ENCODE measurements at regions not wholly inside any gene's neighbourhood (a gene's known extent, or its start where the extent isn't known, plus 50 kb on each side); places are given as distances from the start of the nearest gene placed in this dataset.

- Mint-ChIP-seq H3K9me3 (ENCODE audit: low read depth) (no peaks in the 10 kb centered on the region), H3K4me3 (no peak overlapping the region), H3K27ac (no peak overlapping the region), H3K27me3 (no peaks in the 10 kb centered on the region), H3K36me3 (no peaks in the 10 kb centered on the region), H3K4me1 (no peaks in the 10 kb centered on the region)
- ATAC-seq (no peak), DNase-seq (no peak)
- CTCF ChIA-PET: no interaction called here
These were observed 171.6 kb upstream of the MKI67 start for GRCh38 chr10:128297709-128298378.

DNA sequence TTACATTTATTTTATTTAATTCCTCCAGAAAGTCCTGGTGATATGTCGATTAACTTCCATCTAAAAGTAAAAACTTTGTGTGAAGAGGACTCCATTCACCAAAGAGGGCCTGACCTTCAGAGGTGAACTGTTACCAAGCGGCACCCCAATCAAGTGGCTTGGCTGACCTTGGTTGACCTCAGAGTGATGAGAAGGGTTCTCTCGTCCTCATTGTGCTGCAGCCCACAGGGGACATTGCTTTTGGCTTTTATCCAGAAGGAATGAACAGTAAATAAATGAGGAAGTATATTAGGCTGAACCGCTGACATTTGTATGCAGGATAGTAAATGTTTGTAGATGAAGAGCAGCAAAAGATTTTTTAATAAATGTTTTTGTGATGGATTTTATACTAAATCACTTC lies 172.4 kb upstream of the MKI67 start:
- ATAC-seq (no peak), DNase-seq (no peak)
- H3K36me3 Mint-ChIP-seq: no peaks in the 10 kb centered on the region
- no peak overlapping the region for H3K27ac Mint-ChIP-seq
- H3K4me3 Mint-ChIP-seq: no peak overlapping the region
- CTCF ChIA-PET: no interaction called here
- H3K4me1 Mint-ChIP-seq: no peaks in the 10 kb centered on the region
- H3K27me3 Mint-ChIP-seq: no peaks in the 10 kb centered on the region
- no peaks in the 10 kb centered on the region for H3K9me3 Mint-ChIP-seq (ENCODE audit: low read depth)

- CTCF ChIA-PET: no interaction called here
- Mint-ChIP-seq H3K4me3 (no peak overlapping the region), H3K27ac (no peak overlapping the region), H3K36me3 (no peaks in the 10 kb centered on the region), H3K9me3 (ENCODE audit: low read depth) (no peaks in the 10 kb centered on the region), H3K27me3 (no peaks in the 10 kb centered on the region), H3K4me1 (no peaks in the 10 kb centered on the region)
- DNase-seq (no peak), ATAC-seq (no peak)
These were observed 174.1 kb upstream of the MKI67 start for GRCh38 chr10:128300290-128300824.

GRCh38 chr10:128301051-128301450 lies 174.8 kb upstream of the MKI67 start:
- Mint-ChIP-seq H3K27ac (no peak overlapping the region), H3K4me3 (no peak overlapping the region), H3K27me3 (no peaks in the 10 kb centered on the region), H3K9me3 (ENCODE audit: low read depth) (no peaks in the 10 kb centered on the region), H3K4me1 (no peaks in the 10 kb centered on the region), H3K36me3 (no peaks in the 10 kb centered on the region)
- ATAC-seq (no peak), DNase-seq (no peak)
- CTCF ChIA-PET: no interaction called here

GRCh38 chr10:128302808-128303207 lies 176.6 kb upstream of the MKI67 start:
- Mint-ChIP-seq H3K4me1 (no peaks in the 10 kb centered on the region), H3K27ac (no peak overlapping the region), H3K9me3 (ENCODE audit: low read depth) (no peaks in the 10 kb centered on the region), H3K36me3 (no peaks in the 10 kb centered on the region), H3K4me3 (no peak overlapping the region), H3K27me3 (no peaks in the 10 kb centered on the region)
- no peak for ATAC-seq
- no peak for DNase-seq
- CTCF ChIA-PET: no interaction called here

DNA sequence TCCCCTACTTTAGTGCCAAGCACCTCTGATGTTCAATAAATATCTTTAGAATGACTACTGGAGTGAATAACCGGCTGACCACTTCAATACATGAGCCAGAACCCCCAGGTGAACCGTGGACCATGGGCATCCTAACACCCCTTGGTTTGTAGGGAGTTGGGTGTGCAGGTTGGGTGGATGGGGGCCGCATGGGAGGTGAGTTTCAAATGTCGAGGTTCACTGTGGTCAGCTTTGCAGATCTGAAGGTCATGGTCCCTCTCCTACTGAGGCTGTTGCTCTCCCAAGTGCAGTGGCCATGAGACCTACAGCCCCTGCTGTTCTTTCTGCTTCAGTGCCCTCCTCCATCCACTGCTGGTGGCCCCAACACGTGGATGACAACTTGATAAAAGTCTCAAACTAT lies 178.0 kb upstream of the MKI67 start:
- no peaks in the 10 kb centered on the region for H3K27me3 Mint-ChIP-seq
- H3K4me3 Mint-ChIP-seq: no peak overlapping the region
- H3K4me1 Mint-ChIP-seq: no peaks in the 10 kb centered on the region
- no peak overlapping the region for H3K27ac Mint-ChIP-seq
- no peak for ATAC-seq
- H3K9me3 Mint-ChIP-seq (ENCODE audit: low read depth): no peaks in the 10 kb centered on the region
- CTCF ChIA-PET: no interaction called here
- no peaks in the 10 kb centered on the region for H3K36me3 Mint-ChIP-seq
- no peak for DNase-seq

- no peak overlapping the region for H3K4me3 Mint-ChIP-seq
- H3K4me1 Mint-ChIP-seq: no peaks in the 10 kb centered on the region
- DNase-seq (no peak), ATAC-seq (no peak)
- H3K27me3 Mint-ChIP-seq: no peaks in the 10 kb centered on the region
- CTCF ChIA-PET: no interaction called here
- no peak overlapping the region for H3K27ac Mint-ChIP-seq
- H3K36me3 Mint-ChIP-seq: no peaks in the 10 kb centered on the region
- H3K9me3 Mint-ChIP-seq (ENCODE audit: low read depth): no peaks in the 10 kb centered on the region
These were observed 179.6 kb upstream of the MKI67 start for GRCh38 chr10:128305601-128306345.

DNA sequence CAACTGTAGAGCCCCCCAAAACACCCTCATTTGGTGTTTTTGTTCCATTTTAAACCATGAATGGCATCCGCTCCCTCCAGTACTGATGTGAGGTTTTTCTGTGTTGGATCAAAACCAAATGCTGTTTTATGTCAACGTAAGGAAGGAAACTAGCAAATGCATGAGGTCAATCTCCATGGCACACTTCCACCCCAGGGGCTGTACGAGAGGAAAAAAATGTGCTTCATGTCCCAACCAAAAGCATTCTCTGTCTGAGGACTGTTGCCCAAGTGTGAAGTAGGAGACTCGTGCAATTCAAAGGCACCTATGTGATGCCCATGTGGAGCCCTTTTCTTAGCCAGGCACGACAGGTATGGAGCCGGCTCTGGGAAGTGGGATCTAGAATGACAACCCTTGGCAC lies 180.3 kb upstream of the MKI67 start:
- CTCF ChIA-PET: no interaction called here
- DNase-seq (no peak), ATAC-seq (no peak)
- Mint-ChIP-seq H3K36me3 (no peaks in the 10 kb centered on the region), H3K4me3 (no peak overlapping the region), H3K27me3 (no peaks in the 10 kb centered on the region), H3K27ac (no peak overlapping the region), H3K4me1 (no peaks in the 10 kb centered on the region), H3K9me3 (ENCODE audit: low read depth) (no peaks in the 10 kb centered on the region)

DNA sequence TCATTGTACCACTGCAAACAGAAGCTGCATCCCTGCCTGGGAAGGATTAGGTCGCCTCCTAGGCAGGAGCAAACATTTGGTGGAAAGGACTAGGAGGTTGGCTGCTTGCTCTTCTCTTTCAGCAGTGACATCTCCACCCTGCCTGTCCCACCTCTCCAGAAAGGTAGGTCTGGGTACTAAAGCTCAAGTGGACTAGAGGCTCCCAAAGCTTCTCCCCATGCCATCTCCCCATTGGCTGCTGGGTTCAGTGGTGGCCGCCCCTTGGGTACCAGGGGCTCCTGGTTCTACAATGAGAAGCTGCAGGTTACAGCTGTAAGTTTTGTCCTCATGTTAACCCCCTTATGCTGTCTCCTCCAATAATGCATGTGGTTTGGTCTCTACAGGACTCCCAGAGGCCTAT lies 180.7 kb upstream of the MKI67 start:
- H3K9me3 Mint-ChIP-seq (ENCODE audit: low read depth): no peaks in the 10 kb centered on the region
- H3K27ac Mint-ChIP-seq: no peak overlapping the region
- H3K4me3 Mint-ChIP-seq: no peak overlapping the region
- ATAC-seq (no peak), DNase-seq (no peak)
- no peaks in the 10 kb centered on the region for H3K36me3 Mint-ChIP-seq
- H3K27me3 Mint-ChIP-seq: no peaks in the 10 kb centered on the region
- CTCF ChIA-PET: no interaction called here
- H3K4me1 Mint-ChIP-seq: no peaks in the 10 kb centered on the region

- Mint-ChIP-seq H3K36me3 (no peaks in the 10 kb centered on the region), H3K27me3 (no peaks in the 10 kb centered on the region), H3K9me3 (ENCODE audit: low read depth) (no peaks in the 10 kb centered on the region), H3K4me1 (no peaks in the 10 kb centered on the region), H3K4me3 (no peak overlapping the region), H3K27ac (no peak overlapping the region)
- CTCF ChIA-PET: no interaction called here
- DNase-seq (no peak), ATAC-seq (no peak)
These were observed 181.6 kb upstream of the MKI67 start for GRCh38 chr10:128307820-128308219.

- Mint-ChIP-seq H3K27ac (no peak overlapping the region), H3K36me3 (no peaks in the 10 kb centered on the region)
- CTCF ChIA-PET: no interaction called here
These were observed 184.9 kb upstream of the MKI67 start for GRCh38 chr10:128310971-128311658.

DNA sequence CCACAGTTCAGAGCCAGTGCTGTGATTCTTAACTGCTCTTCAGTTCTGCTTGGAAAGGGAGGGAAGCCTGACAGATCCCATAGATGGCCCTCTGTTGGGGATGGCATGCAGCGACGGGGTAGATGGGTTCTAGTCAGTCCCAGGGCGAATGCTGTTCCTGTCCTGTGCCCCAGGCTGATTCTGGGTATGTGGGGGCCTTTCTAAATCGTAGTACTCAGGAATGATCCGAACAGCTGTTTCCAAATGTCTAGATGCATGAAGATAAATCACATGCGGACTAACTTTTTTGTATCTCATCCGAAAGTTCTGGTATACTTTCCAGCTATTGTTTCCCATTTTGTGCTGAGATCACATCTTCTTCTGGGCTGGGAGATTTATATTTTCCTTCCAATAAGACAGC lies 186.0 kb upstream of the MKI67 start:
- H3K27me3 Mint-ChIP-seq: peaks cover 2% of the 10 kb centered on the region
- no peaks in the 10 kb centered on the region for H3K36me3 Mint-ChIP-seq
- no peak overlapping the region for H3K27ac Mint-ChIP-seq
- H3K4me1 Mint-ChIP-seq: no peaks in the 10 kb centered on the region
- CTCF ChIA-PET: no interaction called here
- H3K9me3 Mint-ChIP-seq (ENCODE audit: low read depth): no peaks in the 10 kb centered on the region
- peak; percentile 21 for DNase-seq
- ATAC-seq: no peak
- no peak overlapping the region for H3K4me3 Mint-ChIP-seq

More at GRCh38 chr10:128310971-128311658, 184.9 kb upstream of the MKI67 start:
- Mint-ChIP-seq H3K9me3 (ENCODE audit: low read depth) (no peaks in the 10 kb centered on the region), H3K4me1 (no peaks in the 10 kb centered on the region), H3K4me3 (no peak overlapping the region), H3K27me3 (peaks cover 2% of the 10 kb centered on the region)
- DNase-seq (peak; percentile 29), ATAC-seq (no peak)

- CTCF ChIA-PET: no interaction called here
- H3K9me3 Mint-ChIP-seq (ENCODE audit: low read depth): no peaks in the 10 kb centered on the region
These were observed 188.5 kb upstream of the MKI67 start for GRCh38 chr10:128314686-128315085.

More at GRCh38 chr10:128314686-128315085, 188.5 kb upstream of the MKI67 start:
- DNase-seq (no peak), ATAC-seq (no peak)
- H3K4me3 Mint-ChIP-seq: no peak overlapping the region
- H3K27me3 Mint-ChIP-seq: peaks cover 2% of the 10 kb centered on the region
- no peaks in the 10 kb centered on the region for H3K36me3 Mint-ChIP-seq
- no peaks in the 10 kb centered on the region for H3K4me1 Mint-ChIP-seq
- no peak overlapping the region for H3K27ac Mint-ChIP-seq
